ENCODE measurements at regions not wholly inside any gene's neighbourhood (a gene's known extent, or its start where the extent isn't known, plus 50 kb on each side); places are given as distances from the start of the nearest gene placed in this dataset.
"Not testable (repeated sequence)": the region's sequence is repeated elsewhere in the genome, so short reads cannot be mapped to it uniquely, and the experiment has no call there.

DNA sequence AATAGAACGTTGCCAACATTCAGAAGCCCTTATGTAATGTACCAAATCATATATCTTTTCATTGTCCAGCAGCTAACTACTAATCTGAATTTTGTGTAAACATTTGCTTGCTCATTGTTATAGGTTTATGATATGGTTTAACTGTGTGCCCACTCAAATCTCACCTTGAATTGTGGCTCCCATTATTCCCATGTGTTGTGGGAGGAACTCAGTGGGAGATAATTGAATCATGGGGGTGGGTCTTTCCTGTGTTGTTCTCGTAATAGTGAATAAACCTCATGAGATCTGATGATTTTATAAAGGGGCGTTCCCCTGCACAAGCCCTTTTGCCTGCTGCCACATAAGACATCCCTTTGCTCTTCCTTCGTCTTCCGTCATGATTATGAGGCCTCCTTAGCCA lies 91.9 kb upstream of the CLVS2 start:
- TF ChIP-seq, protein P1, sequence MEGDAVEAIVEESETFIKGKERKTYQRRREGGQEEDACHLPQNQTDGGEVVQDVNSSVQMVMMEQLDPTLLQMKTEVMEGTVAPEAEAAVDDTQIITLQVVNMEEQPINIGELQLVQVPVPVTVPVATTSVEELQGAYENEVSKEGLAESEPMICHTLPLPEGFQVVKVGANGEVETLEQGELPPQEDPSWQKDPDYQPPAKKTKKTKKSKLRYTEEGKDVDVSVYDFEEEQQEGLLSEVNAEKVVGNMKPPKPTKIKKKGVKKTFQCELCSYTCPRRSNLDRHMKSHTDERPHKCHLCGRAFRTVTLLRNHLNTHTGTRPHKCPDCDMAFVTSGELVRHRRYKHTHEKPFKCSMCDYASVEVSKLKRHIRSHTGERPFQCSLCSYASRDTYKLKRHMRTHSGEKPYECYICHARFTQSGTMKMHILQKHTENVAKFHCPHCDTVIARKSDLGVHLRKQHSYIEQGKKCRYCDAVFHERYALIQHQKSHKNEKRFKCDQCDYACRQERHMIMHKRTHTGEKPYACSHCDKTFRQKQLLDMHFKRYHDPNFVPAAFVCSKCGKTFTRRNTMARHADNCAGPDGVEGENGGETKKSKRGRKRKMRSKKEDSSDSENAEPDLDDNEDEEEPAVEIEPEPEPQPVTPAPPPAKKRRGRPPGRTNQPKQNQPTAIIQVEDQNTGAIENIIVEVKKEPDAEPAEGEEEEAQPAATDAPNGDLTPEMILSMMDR (IDR thresholded peaks at IDR 0.05) = no peak
- H3K27ac ChIP-seq = no peak overlapping the region

DNA sequence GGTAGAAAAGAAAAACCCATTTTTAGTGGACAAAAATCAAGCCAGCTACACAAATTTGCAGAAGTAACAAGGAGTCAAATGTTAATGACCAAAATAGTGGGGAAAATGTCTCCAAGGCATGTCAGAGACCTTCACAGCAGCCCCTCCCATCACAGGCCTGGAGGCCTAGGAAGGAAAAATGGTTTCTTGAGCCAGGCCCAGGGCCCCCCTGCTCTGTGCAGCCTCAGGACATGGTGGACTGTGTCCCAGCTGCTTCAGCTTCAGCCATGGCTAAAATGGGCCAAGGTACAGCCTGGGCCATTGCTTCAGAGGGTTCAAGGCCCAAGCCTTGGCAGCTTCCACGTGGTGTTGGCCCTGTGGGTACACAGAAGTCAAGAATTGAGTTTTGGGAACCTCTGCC lies 82.5 kb upstream of the CLVS2 start:
- H3K27ac ChIP-seq = no peak overlapping the region
- TF ChIP-seq, protein P1 (IDR thresholded peaks at IDR 0.05) = no peak
- TF ChIP-seq ZFX (IDR thresholded peaks at IDR 0.05; ENCODE audit: borderline replicate concordance) = no peak

DNA sequence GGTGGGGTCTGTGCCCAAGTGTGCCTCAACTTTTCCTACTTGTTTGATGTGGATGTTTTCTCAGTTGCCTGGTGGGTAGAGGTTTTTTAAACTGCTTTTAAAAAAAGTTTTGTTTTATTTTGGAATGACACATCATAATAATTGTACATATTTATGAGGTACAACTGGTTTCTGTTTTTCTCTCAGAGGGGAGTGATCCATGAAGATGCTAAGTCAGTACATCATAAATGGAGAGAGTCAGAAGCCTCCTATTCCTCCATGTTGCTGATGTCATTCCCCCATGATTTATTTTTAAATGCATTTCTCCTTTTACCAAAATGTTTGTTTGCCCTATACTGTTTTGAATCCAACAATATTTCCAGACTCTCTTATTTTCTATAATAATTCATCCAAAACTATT lies 77.3 kb upstream of the CLVS2 start:
- TF ChIP-seq, protein P1 (IDR thresholded peaks at IDR 0.05) = no peak
- TF ChIP-seq ZFX (IDR thresholded peaks at IDR 0.05; ENCODE audit: borderline replicate concordance) = no peak
- H3K27ac ChIP-seq = no peak overlapping the region

DNA sequence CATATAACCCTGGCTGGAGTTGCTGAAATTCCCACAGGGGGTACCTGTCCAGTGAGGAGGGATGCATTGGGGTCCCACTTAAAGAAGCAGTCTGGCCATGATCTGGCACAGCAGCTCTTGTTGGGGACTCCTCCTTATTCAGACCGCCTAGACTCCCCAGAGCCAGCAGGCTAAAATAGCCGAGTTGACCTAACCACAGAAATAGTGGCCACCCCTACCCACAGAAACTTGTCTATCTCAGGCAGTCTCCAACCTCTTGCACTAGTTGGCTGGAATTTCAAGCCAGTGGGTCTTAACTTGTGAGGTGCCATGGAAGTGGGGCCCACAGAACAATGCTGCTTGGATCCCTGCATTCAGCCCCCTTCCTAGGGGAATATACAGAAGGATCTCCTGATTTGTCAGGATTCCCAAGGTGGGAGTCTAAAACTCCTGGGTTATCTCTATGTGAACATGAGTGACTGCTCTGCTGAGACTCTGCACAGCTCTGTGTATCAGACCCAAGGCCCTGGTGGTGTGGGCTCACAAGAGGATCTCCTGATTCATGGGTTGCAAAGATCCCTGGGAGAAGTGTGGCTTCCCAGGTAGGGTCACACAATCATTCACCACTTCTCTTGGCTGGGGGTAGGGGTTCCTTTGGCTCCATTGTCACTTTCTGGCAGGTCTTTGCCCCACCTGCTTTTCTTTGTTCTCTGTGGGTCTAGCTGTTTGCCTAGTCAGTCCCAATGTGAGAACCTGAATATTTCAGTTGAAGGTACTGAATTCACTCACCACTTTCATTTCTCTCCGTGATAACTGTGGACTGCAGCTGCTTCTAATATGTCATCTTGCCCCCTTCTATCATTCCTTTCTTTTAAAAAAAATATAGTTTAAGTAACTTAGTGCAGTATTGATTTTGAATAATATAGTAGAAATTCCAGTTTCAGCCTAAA lies 65.5 kb upstream of the CLVS2 start:
- H3K27ac ChIP-seq = no peak overlapping the region
- TF ChIP-seq ZFX (IDR thresholded peaks at IDR 0.05; ENCODE audit: borderline replicate concordance) = no peak
- TF ChIP-seq, protein P1 (IDR thresholded peaks at IDR 0.05) = no peak

DNA sequence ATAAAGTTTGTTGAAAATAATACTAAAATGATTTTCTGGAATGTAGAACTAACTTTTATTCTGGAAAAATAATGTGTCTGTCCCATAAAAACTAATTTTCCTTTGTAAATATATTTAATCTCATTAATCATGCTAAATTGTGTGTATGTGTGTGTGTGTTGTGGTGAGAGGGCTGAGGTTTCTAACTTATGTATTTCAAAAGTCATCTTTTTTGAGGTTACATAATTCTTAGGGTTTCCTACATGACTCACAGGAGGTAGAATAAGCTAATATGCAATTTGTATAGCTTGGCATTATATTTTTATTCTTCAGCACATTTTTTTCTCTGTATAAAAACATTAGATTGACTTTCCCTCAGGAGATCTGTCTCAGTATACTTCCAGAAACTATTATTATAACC lies 64.1 kb upstream of the CLVS2 start:
- no peak for TF ChIP-seq ZFX (IDR thresholded peaks at IDR 0.05; ENCODE audit: borderline replicate concordance)
- TF ChIP-seq, protein P1 (IDR thresholded peaks at IDR 0.05) = no peak
- H3K27ac ChIP-seq = no peak overlapping the region

DNA sequence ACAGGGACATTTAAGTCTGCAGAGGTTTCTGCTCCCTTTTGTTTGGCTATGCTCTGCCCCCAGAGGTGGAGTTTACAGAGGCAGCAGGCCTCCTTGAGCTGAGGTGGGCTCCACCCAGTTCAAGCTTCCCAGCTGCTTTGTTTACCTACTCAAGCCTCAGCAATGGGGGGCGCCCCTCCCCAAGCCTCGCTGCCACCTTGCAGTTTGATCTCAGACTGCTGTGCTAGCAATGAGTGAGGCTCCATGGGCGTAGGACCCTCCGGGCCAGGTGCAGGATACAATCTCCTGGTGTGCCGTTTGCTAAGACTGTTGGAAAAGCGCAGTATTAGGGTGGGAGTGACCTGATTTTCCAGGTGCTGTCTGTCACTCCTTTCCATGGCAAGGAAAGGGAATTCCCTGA lies 51.1 kb upstream of the CLVS2 start:
- not testable (repeated sequence) for H3K27ac ChIP-seq

Measured in 22Rv1 (cell line).